Upper lobe of left lung (tissue), 6 donors: ENCODE measurements at regions not wholly inside any gene's neighbourhood (a gene's known extent, or its start where the extent isn't known, plus 50 kb on each side); places are given as distances from the start of the nearest gene placed in this dataset.
"Not testable (repeated sequence)": the region's sequence is repeated elsewhere in the genome, so short reads cannot be mapped to it uniquely, and the experiment has no call there.

ENCODE experiments used
- ATAC-seq, 2 donors: fragments of 200-7000 bp; cut with Tn5 transposase; one replicate each; pipeline ENCODE4 v1.9.1; 2022; ENCODE audit warnings: mild to moderate bottlenecking in 2 of 2, moderate library complexity in 2 of 2; ENCODE audit not compliant: low FRiP score in 2 of 2
- DNase-seq, 2 donors: peaks; one replicate each; pipeline ENCODE4 v3.0.0-alpha.2; 2019 to 2020
- H3K27ac ChIP-seq, 4 donors: fragments of 200-600 bp; sonication (generic); one replicate each; pipeline ENCODE4 v1.5.1; 2016 to 2019
- H3K27me3 ChIP-seq, 4 donors: fragments of 200-600 bp; sonication (generic); one replicate each; pipeline ENCODE4 v1.5.1; 2017 to 2019
- H3K36me3 ChIP-seq, 4 donors: fragments of 200-600 bp; sonication (generic); one replicate each; pipeline ENCODE4 v1.5.1; 2016 to 2019
- H3K4me1 ChIP-seq, 4 donors: fragments of 200-600 bp; sonication (generic); one replicate each; pipeline ENCODE4 v1.5.1; 2018 to 2019
- H3K4me3 ChIP-seq, 4 donors: fragments of 200-600 bp; sonication (generic); one replicate each; pipeline ENCODE4 v1.5.1; 2017 to 2019; ENCODE audit warnings: mild to moderate bottlenecking in 2 of 4, moderate library complexity in 1 of 4
- H3K9me3 ChIP-seq, 4 donors: fragments of 200-600 bp; sonication (generic); one replicate each; pipeline ENCODE4 v1.5.1; 2018 to 2019
- CTCF ChIP-seq, 6 experiments: fragments of 450-650 bp in 4 of 6; fragments of 200-600 bp in 2 of 6; sonication (generic) in 2 of 6; IDR thresholded peaks; one replicate each; pipeline ENCODE4 v1.5.1; 2016 to 2019; ENCODE audit warnings: antibody characterized with exemption in 6 of 6
- EP300 ChIP-seq, 4 donors: sonication (generic); formaldehyde crosslinking; IDR thresholded peaks; one replicate each; pipeline ENCODE4 v1.5.1; 2017; ENCODE audit warnings: antibody characterized with exemption in 4 of 4, control low read depth in 2 of 4
- POLR2A ChIP-seq, 4 donors: fragments of 450-650 bp; IDR thresholded peaks; one replicate each; pipeline ENCODE4 v1.5.1; 2016 to 2017; ENCODE audit warnings: antibody characterized with exemption in 4 of 4, mild to moderate bottlenecking in 2 of 4
- POLR2AphosphoS5 ChIP-seq, 2 donors: sonication (generic); formaldehyde crosslinking; IDR thresholded peaks; one replicate each; pipeline ENCODE4 v1.5.1; 2017; ENCODE audit warnings: antibody characterized with exemption in 2 of 2
- WGBS, 2 donors: methylation state at CpG; one replicate each; pipeline ENCODE4 v1.1.5; 2017 to 2018; 5-methylcytosine and 5-hydroxymethylcytosine counted together
- donor health status: DM: no; HTN: no; CAD: no; lungs with moderate emphysema.
- donor health status: DM: no; HTN: yes; CAD: no; lungs with severe emphysema.

- ATAC-seq (no peak), DNase-seq (no peak)
- H3K27ac ChIP-seq, result no peak overlapping the region
- no peak for TF ChIP-seq EP300 (IDR thresholded peaks at IDR 0.05)
- TF ChIP-seq CTCF (IDR thresholded peaks at IDR 0.05), result no peak
- no peak for TF ChIP-seq POLR2AphosphoS5 (IDR thresholded peaks at IDR 0.05)
- no peak for TF ChIP-seq POLR2A (IDR thresholded peaks at IDR 0.05)
- H3K9me3 ChIP-seq, result no peaks in the 10 kb centered on the region
- 68 to 73% methylated on average over 2 of the region's 2 CpGs for WGBS, 2 donors
- no peaks in the 10 kb centered on the region for H3K27me3 ChIP-seq
- no peaks in the 10 kb centered on the region for H3K36me3 ChIP-seq
- H3K4me1 ChIP-seq, result no peaks in the 10 kb centered on the region
- no peak overlapping the region for H3K4me3 ChIP-seq
Observed at GRCh38 chr7:52615021-52615695, 420.3 kb upstream of the POM121L12 start.

GRCh38 chr7:52609511-52609910 is 425.9 kb upstream of the POM121L12 start:
- no peaks in the 10 kb centered on the region for H3K4me1 ChIP-seq
- H3K36me3 ChIP-seq, result no peaks in the 10 kb centered on the region
- H3K27ac ChIP-seq, result no peak overlapping the region
- no peak for TF ChIP-seq EP300 (IDR thresholded peaks at IDR 0.05)
- TF ChIP-seq POLR2A (IDR thresholded peaks at IDR 0.05), result no peak
- TF ChIP-seq POLR2AphosphoS5 (IDR thresholded peaks at IDR 0.05), result no peak
- TF ChIP-seq CTCF (IDR thresholded peaks at IDR 0.05), result no peak
- no peak for ATAC-seq
- no peak overlapping the region for H3K4me3 ChIP-seq
- no peaks in the 10 kb centered on the region for H3K9me3 ChIP-seq
- 87 to 90% methylated on average over 6 of the region's 6 CpGs for WGBS, 2 donors
- no peak for DNase-seq
- H3K27me3 ChIP-seq, result no peaks in the 10 kb centered on the region

- no peak for TF ChIP-seq CTCF (IDR thresholded peaks at IDR 0.05)
- TF ChIP-seq POLR2AphosphoS5 (IDR thresholded peaks at IDR 0.05), result no peak
- no peak for TF ChIP-seq EP300 (IDR thresholded peaks at IDR 0.05)
- TF ChIP-seq POLR2A (IDR thresholded peaks at IDR 0.05), result no peak
- no peak overlapping the region for H3K27ac ChIP-seq
- WGBS, 2 donors, result 65 to 68% methylated on average over 3 of the region's 3 CpGs
- ATAC-seq (no peak), DNase-seq (no peak)
- peaks cover 0 to 4% (median 1%) of the 10 kb centered on the region in 4 donors for H3K9me3 ChIP-seq
- H3K4me3 ChIP-seq, result no peak overlapping the region
- no peaks in the 10 kb centered on the region for H3K4me1 ChIP-seq
- no peaks in the 10 kb centered on the region for H3K36me3 ChIP-seq
- no peaks in the 10 kb centered on the region for H3K27me3 ChIP-seq
Observed at GRCh38 chr7:52592698-52593097, 442.7 kb upstream of the POM121L12 start.

GRCh38 chr7:52586704-52587103 is 448.7 kb upstream of the POM121L12 start:
- H3K4me1 ChIP-seq, result no peaks in the 10 kb centered on the region
- ATAC-seq, result no peak
- no peaks in the 10 kb centered on the region for H3K9me3 ChIP-seq
- no peaks in the 10 kb centered on the region for H3K36me3 ChIP-seq
- H3K4me3 ChIP-seq, result no peak overlapping the region
- H3K27ac ChIP-seq, result no peak overlapping the region
- no peak for DNase-seq
- no peaks in the 10 kb centered on the region for H3K27me3 ChIP-seq
- TF ChIP-seq CTCF (IDR thresholded peaks at IDR 0.05) (no peak), POLR2AphosphoS5 (IDR thresholded peaks at IDR 0.05) (no peak), POLR2A (IDR thresholded peaks at IDR 0.05) (no peak), EP300 (IDR thresholded peaks at IDR 0.05) (no peak)
- 10 to 16% methylated on average over 4 of the region's 4 CpGs for WGBS, 2 donors

GRCh38 chr7:52584041-52584440 is 451.4 kb upstream of the POM121L12 start:
- Histone ChIP-seq H3K9me3 (no peaks in the 10 kb centered on the region), H3K36me3 (no peaks in the 10 kb centered on the region), H3K4me1 (no peaks in the 10 kb centered on the region), H3K4me3 (no peak overlapping the region), H3K27me3 (no peaks in the 10 kb centered on the region), H3K27ac (no peak overlapping the region)
- ATAC-seq (no peak), DNase-seq (no peak)
- TF ChIP-seq POLR2AphosphoS5 (IDR thresholded peaks at IDR 0.05) (no peak), EP300 (IDR thresholded peaks at IDR 0.05) (no peak), POLR2A (IDR thresholded peaks at IDR 0.05) (no peak), CTCF (IDR thresholded peaks at IDR 0.05) (no peak)
- 56 to 61% methylated on average over 2 of the region's 2 CpGs for WGBS, 2 donors

- DNase-seq, H3K4me1 ChIP-seq, H3K27ac ChIP-seq, H3K9me3 ChIP-seq, H3K4me3 ChIP-seq, H3K27me3 ChIP-seq, H3K36me3 ChIP-seq, ATAC-seq: not testable (repeated sequence)
- 96 to 98% methylated on average over 6 of the region's 6 CpGs for WGBS, 2 donors
Observed at GRCh38 chr7:52573141-52573540, 462.3 kb upstream of the POM121L12 start.
